AG04449 (cell line): ENCODE measurements at regions not wholly inside any gene's neighbourhood (a gene's known extent, or its start where the extent isn't known, plus 50 kb on each side); places are given as distances from the start of the nearest gene placed in this dataset.

Source experiments
- CTCF ChIA-PET: fragments of 350-600 bp; formaldehyde crosslinking; extraction: SDS; loops from one replicate; lab custom pipeline; 2021; ENCODE audit warnings: antibody characterized with exemption; lab: Yijun Ruan, JAX
- POLR2A ChIA-PET: fragments of 400-600, 350-600 bp; formaldehyde crosslinking; extraction: SDS; loops from one replicate; lab custom pipeline; 2020; ENCODE audit warnings: antibody characterized with exemption, inconsistent platforms; lab: Yijun Ruan, JAX
- DNase-seq: peaks from one replicate; pipeline ENCODE4 v3.0.0-alpha.2; 2010; ENCODE audit warnings: low read depth, low spot score
- H3K4me3 ChIP-seq: 2 replicates; pipeline ENCODE4 v1.5.1; 2011; ENCODE audit warnings: low read depth, mild to moderate bottlenecking, control low read depth, low read length
- TF ChIP-seq, protein P1 (sequence below): IDR thresholded peaks from one replicate; pipeline ENCODE4 v1.5.1; 2011; ENCODE audit warnings: mild to moderate bottlenecking, moderate library complexity, low read length, control low read depth, inconsistent platforms; ENCODE audit not compliant: insufficient read depth; ENCODE audit errors: missing control alignments

DNA sequence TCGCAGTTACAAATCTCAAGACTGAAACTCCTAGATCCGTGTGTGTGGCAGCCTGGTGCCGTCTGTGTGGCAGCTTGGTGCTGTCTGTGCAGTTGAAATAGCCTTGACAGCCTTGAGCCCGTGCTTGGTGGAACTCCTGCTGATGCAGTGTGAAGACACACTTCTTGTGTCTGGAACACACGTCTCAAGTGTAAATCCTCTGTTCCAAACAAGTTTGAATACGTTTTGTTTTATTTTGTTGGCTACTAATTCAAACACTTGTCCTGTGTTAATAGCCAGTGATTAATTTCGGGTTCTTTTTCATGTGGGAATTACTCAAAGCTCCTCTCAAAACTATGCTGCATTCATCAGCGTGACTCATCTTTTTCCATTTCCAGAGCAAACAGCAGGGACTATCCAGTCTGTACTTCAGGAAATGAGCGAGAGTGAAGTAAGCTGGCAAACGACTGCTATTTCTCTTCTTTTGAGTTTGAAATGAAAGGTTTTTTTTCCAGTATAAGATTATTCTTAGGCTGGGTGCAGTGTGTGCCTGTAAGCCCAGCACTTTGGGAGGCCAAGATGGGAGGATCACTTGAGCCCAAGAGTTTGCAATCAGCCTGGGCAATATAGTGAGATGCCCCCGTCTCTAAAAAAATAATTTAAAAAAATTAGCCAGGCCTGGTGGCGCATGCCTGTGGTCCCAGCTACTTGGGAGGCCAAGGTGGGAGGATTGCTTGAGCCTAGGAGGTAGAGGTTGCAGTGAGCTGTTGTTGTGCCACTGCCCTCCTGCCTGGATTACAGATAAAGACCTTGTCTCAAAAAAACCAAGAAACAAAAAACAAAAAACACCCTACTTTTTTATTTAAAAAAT, 152.9 kb downstream of the SPP2 start:
- peak; percentile 75 for DNase-seq
- peak overlapping the region; percentile 43 for H3K4me3 ChIP-seq
- TF ChIP-seq, protein P1, sequence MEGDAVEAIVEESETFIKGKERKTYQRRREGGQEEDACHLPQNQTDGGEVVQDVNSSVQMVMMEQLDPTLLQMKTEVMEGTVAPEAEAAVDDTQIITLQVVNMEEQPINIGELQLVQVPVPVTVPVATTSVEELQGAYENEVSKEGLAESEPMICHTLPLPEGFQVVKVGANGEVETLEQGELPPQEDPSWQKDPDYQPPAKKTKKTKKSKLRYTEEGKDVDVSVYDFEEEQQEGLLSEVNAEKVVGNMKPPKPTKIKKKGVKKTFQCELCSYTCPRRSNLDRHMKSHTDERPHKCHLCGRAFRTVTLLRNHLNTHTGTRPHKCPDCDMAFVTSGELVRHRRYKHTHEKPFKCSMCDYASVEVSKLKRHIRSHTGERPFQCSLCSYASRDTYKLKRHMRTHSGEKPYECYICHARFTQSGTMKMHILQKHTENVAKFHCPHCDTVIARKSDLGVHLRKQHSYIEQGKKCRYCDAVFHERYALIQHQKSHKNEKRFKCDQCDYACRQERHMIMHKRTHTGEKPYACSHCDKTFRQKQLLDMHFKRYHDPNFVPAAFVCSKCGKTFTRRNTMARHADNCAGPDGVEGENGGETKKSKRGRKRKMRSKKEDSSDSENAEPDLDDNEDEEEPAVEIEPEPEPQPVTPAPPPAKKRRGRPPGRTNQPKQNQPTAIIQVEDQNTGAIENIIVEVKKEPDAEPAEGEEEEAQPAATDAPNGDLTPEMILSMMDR = no peak
- ChIA-PET CTCF (interaction anchor here (1.0 kb wide), 1 partner anchor 23 kb away, joined by 3 read pairs; no protein-coding TSS in a partner anchor), POLR2A (interaction anchor here (0.8 to 1.3 kb wide), 5 partner anchors 12 to 292 kb away, joined by 3 to 5 read pairs (median 3); no protein-coding TSS in a partner anchor)

GRCh38 chr2:234202601-234203000, 152.1 kb downstream of the SPP2 start:
- DNase-seq = no peak
- ChIA-PET CTCF (interaction anchor here (0.8 to 1.0 kb wide), 2 partner anchors 11 to 22 kb away, joined by 3 read pairs; no protein-coding TSS in a partner anchor), POLR2A (interaction anchor here (0.8 to 1.3 kb wide), 3 partner anchors 11 to 53 kb away, joined by 3 to 5 read pairs (median 3); no protein-coding TSS in a partner anchor)
- no peak overlapping the region for H3K4me3 ChIP-seq
- TF ChIP-seq, protein P1 = no peak

GRCh38 chr2:234199996-234200395, 149.5 kb downstream of the SPP2 start:
- DNase-seq = no peak
- ChIA-PET CTCF (no interaction called here), POLR2A (no interaction called here)
- H3K4me3 ChIP-seq = no peak overlapping the region
- TF ChIP-seq, protein P1 = no peak

GRCh38 chr2:234198976-234199375, 148.5 kb downstream of the SPP2 start:
- POLR2A ChIA-PET = interaction anchor here (0.6 kb wide), 1 partner anchor 85 kb away, joined by 4 read pairs; no protein-coding TSS in a partner anchor
- DNase-seq = no peak
- CTCF ChIA-PET = no interaction called here
- TF ChIP-seq, protein P1 = no peak
- no peak overlapping the region for H3K4me3 ChIP-seq

DNA sequence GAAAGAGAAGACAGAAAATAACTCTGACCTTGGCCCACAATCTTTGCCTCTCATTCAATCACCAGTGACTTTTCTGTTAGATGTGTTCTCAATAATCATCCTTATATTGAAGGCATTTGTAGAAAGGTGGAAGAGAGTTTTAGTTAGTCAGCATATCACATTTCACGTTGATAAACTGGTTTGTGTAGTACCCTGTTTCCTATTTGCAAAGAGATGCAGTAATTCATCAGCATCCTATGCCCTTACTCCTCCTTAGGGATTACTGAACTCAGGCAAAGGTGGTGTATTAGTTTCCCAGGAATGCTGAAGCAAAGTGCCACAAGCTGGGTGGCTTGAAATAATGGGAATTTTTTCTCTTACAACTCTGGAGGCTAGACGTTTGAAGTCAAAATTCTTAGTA, 145.0 kb downstream of the SPP2 start:
- TF ChIP-seq, protein P1 = no peak
- no peak for DNase-seq
- no peak overlapping the region for H3K4me3 ChIP-seq
- ChIA-PET POLR2A (no interaction called here), CTCF (interaction anchor here (1.5 kb wide), 1 partner anchor 63 kb away, joined by 3 read pairs; no protein-coding TSS in a partner anchor)

DNA sequence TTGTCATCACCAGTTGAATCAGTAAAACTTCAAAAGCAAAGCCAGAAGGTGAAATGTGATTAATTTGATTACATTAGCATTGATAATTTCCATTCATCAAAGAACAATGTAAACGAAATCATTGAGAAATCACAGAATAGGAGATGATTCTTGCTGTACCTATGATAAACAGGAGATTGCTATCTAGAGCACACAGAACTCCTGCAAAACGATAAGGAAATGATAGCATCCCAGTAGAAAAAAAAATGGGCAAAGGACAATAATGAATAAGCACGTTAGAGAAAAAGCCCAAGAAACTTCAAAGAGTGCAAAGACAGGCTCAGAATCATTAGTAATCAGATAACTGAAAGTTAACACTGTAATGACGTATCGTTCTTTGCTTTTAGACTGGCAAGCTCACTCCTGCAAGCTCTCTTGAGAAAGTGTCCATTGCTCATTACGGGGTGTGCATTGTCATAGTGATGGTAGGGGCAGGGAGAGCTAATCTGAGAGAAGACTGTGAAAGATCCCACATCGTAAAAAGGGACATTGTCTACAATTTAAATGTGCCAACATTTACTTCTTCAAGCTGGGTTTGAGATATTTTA, 143.6 kb downstream of the SPP2 start:
- DNase-seq = no peak
- CTCF ChIA-PET = interaction anchor here (1.5 kb wide), 1 partner anchor 64 kb away, joined by 3 read pairs; no protein-coding TSS in a partner anchor
- POLR2A ChIA-PET = no interaction called here

More for the DNA sequence above, 143.6 kb downstream of the SPP2 start:
- H3K4me3 ChIP-seq = no peak overlapping the region
- TF ChIP-seq, protein P1 = no peak
